ENCODE measurements at regions not wholly inside any gene's neighbourhood (a gene's known extent, or its start where the extent isn't known, plus 50 kb on each side); places are given as distances from the start of the nearest gene placed in this dataset.

DNA sequence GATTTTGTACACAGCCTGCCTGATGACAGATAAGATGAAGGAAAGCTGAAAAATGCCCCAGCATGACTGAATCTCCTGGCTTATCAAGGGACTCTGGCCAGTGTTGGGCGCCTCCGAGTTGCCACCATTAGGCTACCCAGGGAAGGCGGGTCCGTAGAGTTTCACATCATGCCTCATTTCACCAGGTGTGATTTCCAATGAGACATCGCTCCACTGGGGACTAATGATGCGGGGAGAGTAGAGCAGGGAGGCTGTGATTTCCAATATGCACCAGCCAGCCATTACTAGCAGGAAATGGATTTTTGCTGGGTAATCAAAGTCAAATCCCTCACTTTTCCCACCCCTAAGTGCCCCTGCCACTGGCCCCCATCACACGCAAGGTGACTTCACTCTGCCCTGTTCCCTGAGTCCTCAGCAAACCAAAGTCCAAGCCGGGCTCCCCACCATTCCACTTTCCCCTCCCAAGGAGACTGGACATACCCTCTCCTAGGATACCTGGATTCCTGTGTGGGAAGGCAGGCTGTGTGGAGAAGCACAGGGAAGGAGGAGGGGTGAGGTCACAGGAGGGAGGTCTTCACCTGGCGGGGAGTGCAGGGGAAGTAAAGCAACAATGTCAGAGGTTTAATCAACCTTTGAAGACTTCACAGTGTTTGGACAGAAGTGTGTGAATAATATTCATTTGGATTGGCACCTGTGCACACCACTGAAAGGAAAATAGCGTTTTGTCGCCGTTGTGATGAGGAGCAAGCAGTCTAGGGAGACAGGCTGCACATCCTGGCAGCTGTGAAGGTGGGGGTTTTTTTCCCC is 613.3 kb upstream of the CADM1 start:
- Mint-ChIP-seq H3K27me3 (peaks cover 2% of the 10 kb centered on the region), H3K27ac (no peak overlapping the region), H3K4me3 (no peak overlapping the region), H3K36me3 (ENCODE audit: low read depth) (no peaks in the 10 kb centered on the region), H3K4me1 (ENCODE audit: low read depth) (no peaks in the 10 kb centered on the region), H3K9me3 (peaks cover 15% of the 10 kb centered on the region)
- intact Hi-C loops (cut with micrococcal nuclease) = no loop called here

DNA sequence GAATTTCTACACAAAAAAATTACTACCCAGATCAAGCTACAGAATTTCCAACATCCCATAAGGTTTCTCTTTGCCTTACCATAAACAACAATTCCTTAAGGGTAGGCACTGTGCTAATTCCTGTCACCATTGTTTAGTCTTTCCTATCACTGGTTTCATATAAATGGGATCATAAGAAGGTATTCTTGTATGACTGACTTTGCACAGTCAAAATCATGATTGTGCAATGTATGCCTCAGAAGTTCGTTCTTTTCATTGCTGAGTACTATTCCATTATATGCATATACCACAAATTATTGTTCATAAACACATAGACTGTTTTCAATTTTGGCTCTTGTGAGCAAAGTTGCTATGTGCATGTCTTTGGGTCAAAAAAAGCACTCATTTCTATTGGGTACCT is 611.6 kb upstream of the CADM1 start:
- H3K4me3 Mint-ChIP-seq = no peak overlapping the region
- no peak overlapping the region for H3K27ac Mint-ChIP-seq
- peaks cover 15% of the 10 kb centered on the region for H3K9me3 Mint-ChIP-seq
- peaks cover 2% of the 10 kb centered on the region for H3K27me3 Mint-ChIP-seq
- H3K4me1 Mint-ChIP-seq (ENCODE audit: low read depth) = no peaks in the 10 kb centered on the region
- intact Hi-C loops (cut with micrococcal nuclease) = no loop called here
- H3K36me3 Mint-ChIP-seq (ENCODE audit: low read depth) = no peaks in the 10 kb centered on the region

DNA sequence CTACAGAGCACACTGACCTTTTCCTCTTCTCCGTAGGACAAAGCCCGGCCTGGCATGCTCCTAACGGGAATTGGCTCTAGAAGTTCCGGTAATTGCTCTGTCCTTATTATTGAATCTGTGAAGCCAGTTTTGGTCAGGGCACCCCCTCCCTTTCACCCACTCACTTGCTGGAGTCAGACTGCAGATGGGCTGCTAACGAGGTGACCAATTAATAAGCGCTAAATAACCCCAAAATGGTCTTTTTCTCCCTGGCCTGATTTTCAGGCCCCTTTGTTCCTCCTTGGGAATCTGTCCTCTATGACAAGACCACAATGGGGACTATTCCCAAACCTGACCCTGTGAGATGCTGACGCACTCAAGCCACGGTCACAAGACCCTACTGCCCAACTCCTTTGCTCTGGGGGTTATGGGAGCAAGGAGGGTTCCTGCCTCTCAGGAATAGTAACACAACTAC is 610.0 kb upstream of the CADM1 start:
- no peak overlapping the region for H3K27ac Mint-ChIP-seq
- intact Hi-C loops (cut with micrococcal nuclease) = no loop called here
- H3K4me1 Mint-ChIP-seq (ENCODE audit: low read depth) = no peaks in the 10 kb centered on the region
- H3K4me3 Mint-ChIP-seq = no peak overlapping the region
- peaks cover 2% of the 10 kb centered on the region for H3K27me3 Mint-ChIP-seq
- H3K36me3 Mint-ChIP-seq (ENCODE audit: low read depth) = no peaks in the 10 kb centered on the region
- H3K9me3 Mint-ChIP-seq = peaks cover 15% of the 10 kb centered on the region

DNA sequence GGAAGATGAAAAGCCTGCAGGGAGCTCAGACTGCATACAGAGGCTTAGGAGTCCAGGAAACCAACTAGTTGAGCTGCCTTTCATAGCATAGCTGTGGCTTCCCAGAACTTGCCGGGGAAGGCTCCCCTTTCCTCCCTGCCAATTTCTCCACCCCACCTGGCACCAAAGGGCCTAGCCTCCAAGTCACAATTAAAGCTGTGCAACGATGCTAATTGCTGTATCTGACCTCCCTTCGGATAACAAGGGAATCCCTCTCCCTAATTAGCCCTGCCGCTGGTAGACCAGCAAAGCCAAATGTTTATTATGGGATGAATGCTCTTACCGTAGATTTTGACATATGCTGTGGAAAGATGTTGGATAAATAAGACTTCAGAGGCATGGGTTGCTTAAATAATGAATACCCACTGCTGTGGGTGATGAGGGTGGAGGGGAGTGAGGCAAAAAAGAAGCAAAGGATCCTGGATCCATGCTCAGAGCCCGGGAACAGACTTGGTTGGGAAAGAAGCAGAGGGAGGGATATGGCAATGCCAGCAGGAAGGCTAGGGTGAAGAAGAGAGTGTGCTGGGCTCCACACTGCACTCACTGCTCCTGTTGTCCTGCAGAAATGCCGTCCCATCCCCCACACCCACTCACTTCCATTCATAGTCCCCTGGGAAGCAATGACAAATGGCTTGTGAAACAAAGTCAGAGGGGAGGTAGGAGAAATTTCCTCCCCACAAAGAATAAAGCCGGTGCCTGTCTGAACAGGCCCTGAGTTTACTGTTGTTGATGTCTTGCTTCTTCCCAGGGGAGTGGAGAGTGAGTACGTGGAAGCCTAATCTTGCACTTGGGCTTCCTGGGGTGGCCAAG is 608.1 kb upstream of the CADM1 start:
- H3K4me1 Mint-ChIP-seq (ENCODE audit: low read depth) = no peaks in the 10 kb centered on the region
- no peak overlapping the region for H3K4me3 Mint-ChIP-seq
- H3K9me3 Mint-ChIP-seq = peaks cover 15% of the 10 kb centered on the region
- no peaks in the 10 kb centered on the region for H3K36me3 Mint-ChIP-seq (ENCODE audit: low read depth)
- no peak overlapping the region for H3K27ac Mint-ChIP-seq
- peaks cover 3% of the 10 kb centered on the region for H3K27me3 Mint-ChIP-seq
- intact Hi-C loops (cut with micrococcal nuclease) = no loop called here

DNA sequence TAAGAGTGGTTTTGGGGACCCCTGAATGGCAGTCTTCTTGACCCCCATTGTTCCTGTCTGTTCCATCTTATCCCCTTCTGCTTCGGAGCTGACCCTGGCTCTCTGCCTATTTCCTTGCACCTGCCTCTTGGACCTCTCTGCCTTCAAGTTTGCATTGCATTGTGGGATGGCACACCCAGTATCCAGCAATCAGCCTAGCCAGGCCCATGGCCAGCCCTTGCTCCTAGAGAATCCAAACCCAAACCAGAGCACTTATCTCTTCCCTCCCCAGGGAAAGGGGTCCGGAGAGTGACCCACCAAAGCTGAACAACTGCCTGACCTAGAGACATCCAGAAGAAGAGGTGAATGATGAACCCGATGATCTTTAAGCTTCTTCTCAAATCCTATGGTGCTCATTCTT is 607.3 kb upstream of the CADM1 start:
- H3K4me1 Mint-ChIP-seq (ENCODE audit: low read depth) = no peaks in the 10 kb centered on the region

DNA sequence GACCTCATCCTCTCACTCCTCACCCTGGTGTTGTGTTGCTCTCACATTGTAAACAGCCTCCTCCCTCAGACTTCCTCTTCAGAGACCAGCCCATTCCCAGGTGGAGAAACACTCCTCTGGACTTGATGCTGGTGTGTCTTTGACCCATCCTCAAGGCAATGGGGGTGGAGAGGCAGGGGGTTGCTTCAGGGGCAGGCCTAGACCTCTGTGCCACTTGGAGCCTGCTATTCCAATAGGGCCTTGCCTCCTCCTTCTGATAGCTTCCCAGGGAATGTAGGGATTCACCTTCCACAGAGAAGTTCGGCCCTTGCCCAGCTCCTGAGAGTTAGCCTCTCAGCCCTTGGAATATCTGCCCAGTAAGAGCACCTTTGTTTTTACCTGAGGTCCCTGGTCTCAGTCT is 606.6 kb upstream of the CADM1 start:
- H3K36me3 Mint-ChIP-seq (ENCODE audit: low read depth) = no peaks in the 10 kb centered on the region
- peaks cover 3% of the 10 kb centered on the region for H3K27me3 Mint-ChIP-seq
- H3K9me3 Mint-ChIP-seq = peaks cover 15% of the 10 kb centered on the region
- intact Hi-C loops (cut with micrococcal nuclease) = no loop called here
- H3K4me1 Mint-ChIP-seq (ENCODE audit: low read depth) = no peaks in the 10 kb centered on the region
- no peak overlapping the region for H3K27ac Mint-ChIP-seq
- H3K4me3 Mint-ChIP-seq = no peak overlapping the region

More for the DNA sequence above, 607.3 kb upstream of the CADM1 start:
- Mint-ChIP-seq H3K9me3 (peaks cover 15% of the 10 kb centered on the region), H3K4me3 (no peak overlapping the region), H3K36me3 (ENCODE audit: low read depth) (no peaks in the 10 kb centered on the region), H3K27ac (no peak overlapping the region), H3K27me3 (peaks cover 3% of the 10 kb centered on the region)
- intact Hi-C loops (cut with micrococcal nuclease) = no loop called here

DNA sequence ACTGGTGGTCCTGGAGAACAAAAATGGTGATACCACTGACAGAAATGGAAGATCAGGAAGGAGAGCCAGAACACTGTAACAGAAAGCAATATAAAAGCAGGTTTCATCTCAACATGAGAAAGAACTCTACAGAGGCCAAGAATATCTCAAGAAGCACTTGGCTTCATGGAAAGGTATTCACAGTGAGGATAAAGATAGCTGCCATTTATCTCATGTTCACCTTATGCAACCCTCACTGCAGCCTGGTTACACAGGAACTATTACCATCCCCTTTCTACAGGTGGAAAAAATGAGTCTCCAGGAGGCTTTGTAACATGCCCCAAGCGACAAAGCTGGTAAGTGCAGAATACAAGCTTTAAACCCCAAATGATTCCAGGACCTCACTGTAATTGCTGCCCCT is 606.1 kb upstream of the CADM1 start:
- Mint-ChIP-seq H3K4me3 (no peak overlapping the region), H3K9me3 (peaks cover 15% of the 10 kb centered on the region), H3K36me3 (ENCODE audit: low read depth) (no peaks in the 10 kb centered on the region), H3K27me3 (peaks cover 3% of the 10 kb centered on the region), H3K27ac (no peak overlapping the region), H3K4me1 (ENCODE audit: low read depth) (no peaks in the 10 kb centered on the region)
- intact Hi-C loops (cut with micrococcal nuclease) = no loop called here

DNA sequence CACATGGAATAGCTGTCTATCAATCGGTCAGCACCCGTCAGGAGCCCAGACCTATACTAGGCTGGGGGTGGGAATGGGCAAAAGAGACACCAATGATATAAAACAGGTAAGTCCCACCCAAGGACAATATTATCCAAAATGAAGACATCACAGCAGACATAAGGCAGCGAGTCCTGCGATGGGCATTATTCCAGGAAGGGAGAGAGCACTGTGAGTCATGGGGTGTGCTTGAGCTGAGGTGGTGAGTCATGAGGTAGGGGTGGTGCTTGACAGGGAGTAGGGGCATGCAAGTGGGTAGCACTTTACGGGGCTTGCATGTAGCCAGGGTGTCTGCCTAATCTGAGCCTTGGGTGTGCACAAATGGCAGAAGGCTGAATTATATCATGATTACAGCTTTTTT is 605.0 kb upstream of the CADM1 start:
- intact Hi-C loops (cut with micrococcal nuclease) = no loop called here
- no peaks in the 10 kb centered on the region for H3K36me3 Mint-ChIP-seq (ENCODE audit: low read depth)
- H3K27ac Mint-ChIP-seq = no peak overlapping the region
- no peak overlapping the region for H3K4me3 Mint-ChIP-seq
- peaks cover 13% of the 10 kb centered on the region for H3K9me3 Mint-ChIP-seq
- peaks cover 3% of the 10 kb centered on the region for H3K27me3 Mint-ChIP-seq
- H3K4me1 Mint-ChIP-seq (ENCODE audit: low read depth) = no peaks in the 10 kb centered on the region

DNA sequence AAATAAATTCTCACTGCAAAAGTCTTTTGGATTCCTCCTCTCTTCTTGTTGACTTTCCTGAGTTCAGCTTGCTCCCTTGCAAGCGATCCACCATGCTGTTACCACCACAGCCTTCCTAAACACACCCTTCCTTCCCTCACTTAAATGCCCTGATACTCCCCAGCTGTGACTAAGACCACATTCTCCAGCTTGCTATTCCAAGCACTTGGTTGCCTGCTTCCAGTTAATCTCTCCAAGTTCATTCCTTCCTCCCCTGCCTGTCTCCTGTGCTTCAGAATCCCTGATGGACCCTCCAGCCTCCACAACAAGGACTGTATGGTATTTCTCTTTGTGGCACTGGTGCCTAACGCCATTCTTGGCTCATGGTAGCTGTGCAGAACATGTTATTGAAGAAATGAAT is 603.9 kb upstream of the CADM1 start:
- no peaks in the 10 kb centered on the region for H3K36me3 Mint-ChIP-seq (ENCODE audit: low read depth)
- H3K27ac Mint-ChIP-seq = no peak overlapping the region
- no peak overlapping the region for H3K4me3 Mint-ChIP-seq
- peaks cover 1% of the 10 kb centered on the region for H3K27me3 Mint-ChIP-seq
- H3K9me3 Mint-ChIP-seq = peaks cover 3% of the 10 kb centered on the region
- no peaks in the 10 kb centered on the region for H3K4me1 Mint-ChIP-seq (ENCODE audit: low read depth)
- intact Hi-C loops (cut with micrococcal nuclease) = no loop called here

DNA sequence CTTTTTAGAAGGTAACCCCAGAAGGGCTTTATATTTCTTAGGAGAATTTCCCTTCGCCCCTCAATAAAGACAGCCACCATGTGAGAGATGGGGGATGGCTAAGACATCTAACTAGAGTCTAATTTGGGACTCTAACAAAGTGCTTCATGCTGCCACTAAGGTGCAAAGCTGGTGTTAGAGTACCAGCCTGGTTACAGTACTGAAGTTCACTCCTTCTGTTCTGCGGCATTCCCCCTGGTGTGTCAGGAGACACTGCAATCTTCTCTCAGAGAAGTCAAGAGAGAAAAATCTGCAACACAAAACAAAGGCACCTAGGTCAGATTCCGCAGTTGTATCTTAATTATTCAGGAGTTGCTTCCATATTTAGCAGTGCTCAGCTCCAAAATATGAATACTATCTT is 603.0 kb upstream of the CADM1 start:
- intact Hi-C loops (cut with micrococcal nuclease) = no loop called here
- H3K4me3 Mint-ChIP-seq = no peak overlapping the region
- H3K27me3 Mint-ChIP-seq = peaks cover 1% of the 10 kb centered on the region
- no peaks in the 10 kb centered on the region for H3K36me3 Mint-ChIP-seq (ENCODE audit: low read depth)
- H3K27ac Mint-ChIP-seq = no peak overlapping the region
- no peaks in the 10 kb centered on the region for H3K9me3 Mint-ChIP-seq
- no peaks in the 10 kb centered on the region for H3K4me1 Mint-ChIP-seq (ENCODE audit: low read depth)

DNA sequence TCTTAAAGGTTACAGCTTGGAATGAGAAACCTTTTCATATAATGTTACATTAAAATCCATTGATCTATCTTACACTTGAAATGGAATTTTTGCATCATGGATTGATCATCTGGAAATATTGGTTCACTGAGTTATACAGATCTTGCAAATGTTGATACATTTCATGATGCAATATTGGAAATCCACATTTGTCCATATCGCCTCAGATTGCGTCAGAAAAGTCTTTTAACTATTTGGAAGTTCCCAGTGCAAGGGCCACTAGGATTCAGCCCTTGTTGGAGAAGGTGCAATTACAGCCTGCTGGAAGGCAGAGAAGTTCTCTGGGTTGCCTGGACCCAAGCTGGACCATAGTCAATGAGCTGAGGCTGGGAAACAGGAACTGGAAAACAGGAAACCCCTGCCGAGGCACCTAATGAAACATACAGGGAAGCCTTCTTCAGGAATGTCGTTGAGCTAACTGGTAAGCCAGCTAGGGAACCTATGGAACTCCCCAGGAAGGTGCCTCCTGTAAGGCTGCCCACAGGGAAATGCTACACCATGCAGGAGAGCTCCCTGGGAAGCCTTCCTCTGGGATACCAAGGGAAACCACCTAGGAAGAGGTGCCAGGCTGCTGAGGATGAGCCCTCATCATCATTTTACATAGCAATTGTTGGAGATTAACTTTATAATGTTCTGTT is 600.4 kb upstream of the CADM1 start:
- no peaks in the 10 kb centered on the region for H3K9me3 Mint-ChIP-seq
- H3K27ac Mint-ChIP-seq = no peak overlapping the region
- H3K4me1 Mint-ChIP-seq (ENCODE audit: low read depth) = no peaks in the 10 kb centered on the region
- intact Hi-C loops (cut with micrococcal nuclease) = no loop called here
- no peak overlapping the region for H3K4me3 Mint-ChIP-seq
- H3K36me3 Mint-ChIP-seq (ENCODE audit: low read depth) = no peaks in the 10 kb centered on the region
- H3K27me3 Mint-ChIP-seq = peaks cover 1% of the 10 kb centered on the region

DNA sequence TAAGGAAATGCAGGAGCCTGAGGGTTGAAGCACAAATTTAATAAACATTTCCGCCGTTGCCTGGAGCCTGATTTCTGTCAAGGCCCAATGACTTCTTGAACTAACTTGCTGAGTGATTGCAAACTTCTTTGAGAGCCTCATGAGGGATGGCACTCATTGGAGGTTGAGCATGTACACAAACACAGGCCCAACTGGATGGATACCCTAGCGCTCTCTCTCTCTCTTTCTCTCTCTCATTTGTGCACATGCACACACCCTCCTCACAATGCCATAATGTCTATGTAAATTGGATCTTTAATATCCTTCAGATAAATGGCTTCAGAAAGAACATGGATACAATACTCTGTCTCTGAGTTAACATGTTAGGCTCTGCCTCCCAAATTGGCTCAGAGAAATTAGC is 597.7 kb upstream of the CADM1 start:
- H3K36me3 Mint-ChIP-seq (ENCODE audit: low read depth) = no peaks in the 10 kb centered on the region
- intact Hi-C loops (cut with micrococcal nuclease) = no loop called here
- no peak overlapping the region for H3K4me3 Mint-ChIP-seq
- H3K27ac Mint-ChIP-seq = no peak overlapping the region
- no peaks in the 10 kb centered on the region for H3K4me1 Mint-ChIP-seq (ENCODE audit: low read depth)
- peaks cover 1% of the 10 kb centered on the region for H3K27me3 Mint-ChIP-seq
- H3K9me3 Mint-ChIP-seq = no peaks in the 10 kb centered on the region

DNA sequence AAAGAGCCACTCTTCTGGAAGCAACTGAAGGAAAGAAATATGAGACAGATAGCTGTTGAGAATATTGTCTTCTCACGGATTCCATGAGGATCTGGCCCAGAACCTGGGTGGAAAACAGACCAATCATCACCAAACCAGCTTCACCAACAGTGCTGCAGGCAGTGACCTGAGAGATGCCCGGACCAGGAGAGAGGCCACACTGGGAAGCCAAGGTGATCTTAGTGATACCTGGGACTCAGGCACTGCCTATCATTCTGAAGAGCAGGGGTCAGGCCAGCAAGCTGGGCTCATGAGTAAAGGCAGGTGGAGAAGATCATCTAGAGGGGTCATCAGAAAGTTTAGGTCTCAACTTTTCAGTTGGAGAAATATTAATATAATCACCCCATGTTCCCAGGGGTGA is 595.8 kb upstream of the CADM1 start:
- Mint-ChIP-seq H3K36me3 (ENCODE audit: low read depth) (no peaks in the 10 kb centered on the region), H3K27ac (no peak overlapping the region), H3K9me3 (no peaks in the 10 kb centered on the region), H3K4me1 (ENCODE audit: low read depth) (no peaks in the 10 kb centered on the region), H3K4me3 (no peak overlapping the region), H3K27me3 (peaks cover 3% of the 10 kb centered on the region)
- intact Hi-C loops (cut with micrococcal nuclease) = no loop called here

DNA sequence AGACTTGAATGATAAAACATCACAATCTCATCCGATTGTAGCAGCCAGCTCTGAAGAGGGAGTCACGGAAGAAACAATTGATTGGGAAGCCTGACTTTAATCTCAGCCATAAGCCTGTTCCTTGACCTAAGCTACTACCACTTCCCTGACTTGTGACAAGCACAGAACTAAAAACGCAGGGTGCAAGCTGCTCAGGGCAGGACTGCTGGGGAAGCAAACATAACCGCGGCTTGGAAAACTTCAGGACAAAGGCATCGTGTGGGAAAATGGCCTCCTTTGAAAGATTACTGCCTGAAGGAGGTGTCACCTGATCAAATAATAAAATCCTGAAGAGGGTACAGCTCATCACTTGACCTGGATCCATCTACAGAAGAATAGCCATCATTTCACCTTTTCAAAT is 595.3 kb upstream of the CADM1 start:
- Mint-ChIP-seq H3K9me3 (no peaks in the 10 kb centered on the region), H3K4me1 (ENCODE audit: low read depth) (no peaks in the 10 kb centered on the region), H3K36me3 (ENCODE audit: low read depth) (no peaks in the 10 kb centered on the region), H3K27ac (no peak overlapping the region), H3K27me3 (peaks cover 3% of the 10 kb centered on the region), H3K4me3 (no peak overlapping the region)
- intact Hi-C loops (cut with micrococcal nuclease) = no loop called here
